Transverse colon (tissue), 4 donors: ENCODE measurements at regions not wholly inside any gene's neighbourhood (a gene's known extent, or its start where the extent isn't known, plus 50 kb on each side); places are given as distances from the start of the nearest gene placed in this dataset.

ENCODE experiments used
- DNase-seq: peaks from one replicate; pipeline ENCODE4 v3.0.0-alpha.2; 2019
- H3K27ac ChIP-seq, 4 donors: fragments of 200-600 bp; sonication (generic); 2 replicates each; pipeline ENCODE4 v1.5.1; 2016 to 2018; ENCODE audit warnings: inconsistent platforms in 4 of 4
- H3K27me3 ChIP-seq: fragments of 200-600 bp; sonication (generic); 2 replicates; pipeline ENCODE4 v1.5.1; 2017; ENCODE audit warnings: inconsistent platforms
- H3K36me3 ChIP-seq, 4 donors: fragments of 200-600 bp; sonication (generic); 2 replicates each; pipeline ENCODE4 v1.5.1; 2017 to 2019; ENCODE audit warnings: inconsistent platforms in 4 of 4
- H3K4me1 ChIP-seq, 4 donors: fragments of 200-600 bp; sonication (generic); 2 replicates each; pipeline ENCODE4 v1.5.1; 2017 to 2020; ENCODE audit warnings: inconsistent platforms in 4 of 4
- H3K4me3 ChIP-seq, 4 donors: fragments of 200-600 bp; sonication (generic); 1 replicate in 1 of 4; 2 replicates in 3 of 4; pipeline versions ENCODE4 v1.5.1 to v1.6.1; 2017 to 2019; ENCODE audit warnings: inconsistent platforms in 4 of 4
- H3K9me3 ChIP-seq, 2 donors: fragments of 200-600 bp; sonication (generic); 2 replicates each; pipeline ENCODE4 v1.5.1; 2017 to 2019; ENCODE audit warnings: inconsistent platforms in 2 of 2
- CTCF ChIP-seq, 5 experiments: fragments of 200-600 bp in 3 of 5; fragments of 450-650 bp in 2 of 5; sonication (generic) in 3 of 5; IDR thresholded peaks; 1 replicate in 2 of 5; 2 replicates in 3 of 5; pipeline ENCODE4 v1.5.1; 2016 to 2017; ENCODE audit warnings: antibody characterized with exemption in 5 of 5, inconsistent platforms in 3 of 5, mild to moderate bottlenecking in 2 of 5, moderate library complexity in 1 of 5
- EP300 ChIP-seq: sonication (generic); formaldehyde crosslinking; IDR thresholded peaks from one replicate; pipeline ENCODE4 v1.6.1; 2017; ENCODE audit warnings: antibody characterized with exemption, low read depth
- POLR2A ChIP-seq: fragments of 450-650 bp; IDR thresholded peaks from one replicate; pipeline ENCODE4 v1.6.1; 2016; ENCODE audit warnings: antibody characterized with exemption, mild to moderate bottlenecking, moderate library complexity
- POLR2AphosphoS5 ChIP-seq, 3 donors: sonication (generic); formaldehyde crosslinking; IDR thresholded peaks; one replicate each; pipeline ENCODE4 v1.6.1; 2016; ENCODE audit warnings: antibody characterized with exemption in 3 of 3
- WGBS, 2 donors: methylation state at CpG; one replicate each; pipeline ENCODE4 v1.1.5; 2018; ENCODE audit warnings: low coverage in 1 of 2; 5-methylcytosine and 5-hydroxymethylcytosine counted together
- in situ Hi-C, 4 donors: fragments of 200-750 bp; cut with MboI; loops; one replicate each; pipeline versions ENCODE4 v1.15.0 to v1.15.1; 2017; ENCODE audit warnings: low sequenced_read_pairs in 3 of 4, low pct_ligation_motif_present in 1 of 4, low pct_unique_long_range_greater_than_20kb in 1 of 4
- intact Hi-C: fragments of 100-400 bp; cut with DNase I; formaldehyde crosslinking; loops from one replicate; pipeline ENCODE4 v1.15.1; 2023; ENCODE audit warnings: low total_unique reads

DNA sequence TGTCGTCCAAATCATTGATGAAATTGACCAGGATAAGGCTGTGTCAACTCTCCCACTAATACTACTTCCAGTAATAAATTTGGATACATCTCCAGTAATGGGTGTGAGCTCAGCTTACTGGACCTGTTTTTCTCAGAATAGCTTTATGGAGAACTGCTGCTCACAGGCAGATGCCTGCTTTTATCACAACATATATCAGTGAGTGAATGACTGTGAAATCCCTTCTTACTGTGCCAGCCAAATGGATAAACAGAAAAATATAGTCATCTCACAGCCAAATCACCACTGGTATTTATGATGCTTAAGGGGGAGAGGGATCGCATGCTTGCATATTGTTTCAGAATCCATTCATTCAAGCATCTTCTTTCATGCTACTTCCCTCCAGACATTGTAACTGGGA, 148.4 kb upstream of the PAPPA start:
- Histone ChIP-seq H3K36me3 (no peaks in the 10 kb centered on the region), H3K4me3 (no peak overlapping the region), H3K4me1 (no peaks in the 10 kb centered on the region), H3K27me3 (no peaks in the 10 kb centered on the region), H3K9me3 (no peaks in the 10 kb centered on the region), H3K27ac (no peak overlapping the region)
- in situ Hi-C loops (no loop called here), intact Hi-C loops (no loop called here)
- DNase-seq: no peak
- WGBS, 2 donors: 59 to 71% methylated on average over 2 of the region's 2 CpGs
- TF ChIP-seq EP300: no peak

- H3K9me3 ChIP-seq: no peaks in the 10 kb centered on the region
- DNase-seq: no peak
- in situ Hi-C loops (no loop called here), intact Hi-C loops (no loop called here)
- H3K27me3 ChIP-seq: no peaks in the 10 kb centered on the region
- no peaks in the 10 kb centered on the region for H3K4me1 ChIP-seq
- 60 to 65% methylated on average over 1 to 2 of the region's 2 CpGs for WGBS, 2 donors
- no peak for TF ChIP-seq CTCF (IDR thresholded peaks at IDR 0.05)
- TF ChIP-seq POLR2AphosphoS5 (IDR thresholded peaks at IDR 0.05): no peak
- TF ChIP-seq EP300: no peak
- no peak for TF ChIP-seq POLR2A
- no peak overlapping the region for H3K4me3 ChIP-seq
- H3K27ac ChIP-seq: no peak overlapping the region
- H3K36me3 ChIP-seq: no peaks in the 10 kb centered on the region
Measured at GRCh38 chr9:116007824-116008223, 145.8 kb upstream of the PAPPA start.

GRCh38 chr9:116008278-116008677, 145.3 kb upstream of the PAPPA start:
- Histone ChIP-seq H3K9me3 (no peaks in the 10 kb centered on the region), H3K36me3 (no peaks in the 10 kb centered on the region), H3K27ac (no peak overlapping the region), H3K4me1 (no peaks in the 10 kb centered on the region), H3K27me3 (no peaks in the 10 kb centered on the region), H3K4me3 (no peak overlapping the region)
- TF ChIP-seq EP300: no peak
- in situ Hi-C loops: no loop called here
- intact Hi-C loops: no loop called here
- no peak for DNase-seq
- WGBS, 2 donors: 62 to 70% methylated on average over 4 to 5 of the region's 5 CpGs

- no peak overlapping the region for H3K4me3 ChIP-seq
- in situ Hi-C loops: no loop called here
- intact Hi-C loops: no loop called here
- WGBS, 2 donors: 89% methylated on average over 2 of the region's 2 CpGs
- no peak for DNase-seq
- H3K27me3 ChIP-seq: no peaks in the 10 kb centered on the region
- H3K9me3 ChIP-seq: no peaks in the 10 kb centered on the region
- H3K36me3 ChIP-seq: no peaks in the 10 kb centered on the region
- no peak overlapping the region for H3K27ac ChIP-seq
- TF ChIP-seq EP300: no peak
- TF ChIP-seq CTCF (IDR thresholded peaks at IDR 0.05): no peak
- no peak for TF ChIP-seq POLR2A
- no peak for TF ChIP-seq POLR2AphosphoS5 (IDR thresholded peaks at IDR 0.05)
- no peaks in the 10 kb centered on the region for H3K4me1 ChIP-seq
Measured at GRCh38 chr9:116009420-116009819, 144.2 kb upstream of the PAPPA start.

DNA sequence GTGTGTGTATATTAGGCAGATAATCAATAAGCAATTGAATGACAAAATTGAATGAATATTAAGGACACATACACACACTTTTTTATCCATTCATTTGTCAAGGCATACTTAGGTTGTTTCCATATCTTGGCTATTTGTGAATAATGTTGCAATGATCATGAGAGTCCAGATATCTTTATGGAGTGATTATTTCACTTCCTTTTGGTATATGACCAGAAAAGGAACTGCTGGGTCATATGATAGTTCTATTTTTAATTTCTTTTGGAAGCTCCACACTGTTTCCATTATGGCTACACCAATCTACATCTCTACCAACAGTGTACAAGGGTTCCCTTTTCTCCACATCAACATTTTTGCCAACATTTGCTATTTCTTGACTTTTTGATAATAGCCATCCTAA, 137.7 kb upstream of the PAPPA start:
- TF ChIP-seq CTCF (IDR thresholded peaks at IDR 0.05) (no peak), POLR2AphosphoS5 (IDR thresholded peaks at IDR 0.05) (no peak), EP300 (no peak), POLR2A (no peak)
- Histone ChIP-seq H3K36me3 (no peaks in the 10 kb centered on the region), H3K9me3 (no peaks in the 10 kb centered on the region)

More for the DNA sequence above, 137.7 kb upstream of the PAPPA start:
- H3K27ac ChIP-seq: no peak overlapping the region
- intact Hi-C loops: no loop called here
- no peak overlapping the region for H3K4me3 ChIP-seq
- no peaks in the 10 kb centered on the region for H3K27me3 ChIP-seq
- no peak for DNase-seq
- no peaks in the 10 kb centered on the region for H3K4me1 ChIP-seq
- in situ Hi-C loops: no loop called here
